Stimulated activated CD8-positive, alpha-beta memory T cell treated with anti-CD3 and anti-CD28 coated beads, Interleukin-2, amount 100 ng/mL, for 48 hours (primary cell): ENCODE measurements at regions not wholly inside any gene's neighbourhood (a gene's known extent, or its start where the extent isn't known, plus 50 kb on each side); places are given as distances from the start of the nearest gene placed in this dataset.

Experiments
- DNase-seq, 2 donors: peaks; one replicate each; pipeline ENCODE4 v3.0.0-alpha.2; 2020; ENCODE audit warnings: low read depth in 2 of 2

DNA sequence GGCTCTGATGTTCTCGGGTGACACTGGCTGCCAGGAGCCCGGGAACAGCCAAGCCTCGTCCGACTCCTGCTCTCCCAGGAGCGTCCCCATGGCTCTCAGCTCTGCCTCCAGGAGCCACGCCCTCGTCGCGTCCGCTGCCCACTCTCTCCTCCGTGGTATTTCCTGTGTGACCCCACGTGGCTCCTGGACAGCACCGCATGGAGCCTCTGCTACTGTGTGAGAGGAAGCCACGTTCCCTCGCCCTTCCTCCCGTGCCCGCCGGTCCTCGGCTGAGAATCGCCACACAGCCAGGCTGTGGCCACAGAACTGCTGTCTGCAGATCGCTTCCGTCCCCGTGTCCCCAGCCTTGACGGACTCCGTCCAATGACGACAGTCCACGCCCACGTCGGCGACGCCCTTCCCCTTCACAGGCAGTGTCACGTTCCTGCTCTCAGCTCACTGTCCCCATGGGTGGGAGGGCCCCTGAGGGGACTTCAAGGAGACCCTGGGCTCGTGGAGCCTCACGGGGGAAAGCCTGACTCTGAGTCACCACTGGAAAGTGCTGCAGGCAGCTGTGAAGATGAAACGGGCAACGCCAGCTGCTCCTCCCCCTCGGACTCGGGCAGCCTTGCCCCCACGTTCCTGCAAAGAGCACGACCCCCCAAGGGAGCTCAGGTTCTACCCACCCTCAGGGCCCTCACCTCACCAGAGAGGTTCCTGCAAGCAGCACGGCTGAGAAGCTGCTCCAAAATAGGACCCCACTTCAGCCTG lies 458.5 kb downstream of the BRD1 start:
- no peak for DNase-seq

DNA sequence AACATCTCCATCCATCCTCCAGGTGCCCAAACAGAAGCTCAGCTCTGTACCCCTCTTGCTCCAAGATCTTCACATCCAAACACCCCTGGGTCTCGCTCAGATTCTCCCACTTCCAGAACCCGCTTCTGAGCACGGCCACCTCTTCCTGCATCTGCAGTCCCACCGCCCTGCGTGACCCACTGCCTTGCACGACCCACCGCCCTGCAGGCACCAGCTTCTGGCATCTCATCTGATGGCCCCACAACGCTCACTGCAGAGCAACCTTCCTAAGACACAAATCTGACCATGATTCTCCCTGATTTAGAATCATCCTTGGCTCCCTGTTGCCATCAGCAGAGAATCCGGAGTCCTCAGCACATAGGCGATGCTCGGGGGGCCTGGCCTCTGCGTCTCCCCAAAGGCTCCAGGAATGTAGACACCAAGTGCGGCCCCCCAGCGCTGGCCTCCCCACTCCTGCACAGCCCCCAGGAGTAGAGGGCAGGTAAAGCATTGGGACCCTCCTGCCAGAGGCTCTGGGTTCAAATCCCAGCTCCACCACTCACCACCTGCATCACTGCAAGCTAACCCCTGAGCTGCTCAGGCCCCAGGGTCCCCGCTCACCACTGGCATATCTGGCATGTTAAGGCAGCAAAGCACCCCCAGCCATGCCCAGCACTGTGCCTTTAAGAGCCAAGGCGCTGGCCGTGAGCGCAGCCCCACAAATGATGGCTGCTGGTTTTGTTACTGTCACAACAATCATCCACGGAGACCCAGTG lies 459.3 kb downstream of the BRD1 start:
- DNase-seq: no peak

DNA sequence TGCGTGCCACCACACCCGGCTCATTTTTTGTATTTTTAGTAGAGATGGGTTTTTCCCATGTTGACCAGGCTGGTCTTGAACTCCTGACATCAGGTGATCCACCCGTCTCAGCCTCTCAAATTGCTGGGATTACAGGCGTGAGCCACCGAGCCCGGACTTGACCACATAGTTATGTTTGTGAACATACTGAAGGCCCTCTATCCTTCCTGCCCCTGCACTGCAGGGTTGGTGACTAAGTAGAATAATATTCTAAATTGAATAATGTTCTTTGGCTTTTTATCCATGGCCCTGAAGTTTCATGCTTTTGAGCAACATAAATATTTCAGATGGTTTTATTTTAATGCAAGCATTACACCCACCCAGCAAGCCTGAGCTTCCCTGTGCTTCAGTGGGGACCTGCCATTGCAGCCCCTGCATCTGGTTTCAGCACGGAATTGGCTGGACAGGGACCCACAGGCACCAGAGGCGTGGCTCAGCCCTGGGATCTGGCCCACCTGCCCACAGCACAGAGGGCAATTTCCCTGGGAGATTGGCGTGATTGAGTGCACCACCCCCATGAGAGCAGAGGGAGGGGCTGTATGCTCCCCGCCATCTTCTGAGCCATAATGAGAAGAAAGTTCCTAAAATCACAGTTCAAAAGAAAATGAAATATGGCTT lies 460.5 kb downstream of the BRD1 start:
- DNase-seq: no peak

DNA sequence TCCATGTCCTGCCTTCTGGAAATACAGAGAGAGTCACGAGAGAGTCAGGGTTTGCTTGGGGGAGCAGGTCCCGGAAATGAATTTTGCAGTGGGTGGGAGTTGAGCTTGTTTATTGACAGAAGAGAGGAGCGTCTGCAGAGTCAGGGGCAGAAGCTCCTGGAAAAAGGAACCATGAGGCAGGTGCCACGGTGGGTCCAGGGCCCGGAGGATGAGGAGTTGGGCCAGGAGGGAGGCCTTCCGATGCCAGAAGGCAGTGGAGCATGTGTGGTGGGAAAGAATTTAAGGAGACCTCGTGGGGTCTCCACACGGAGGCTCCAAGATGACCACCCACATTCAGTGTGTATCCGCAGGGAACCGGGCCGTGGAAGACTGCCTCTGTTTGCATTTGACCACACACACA lies 461.2 kb downstream of the BRD1 start:
- DNase-seq: no peak

DNA sequence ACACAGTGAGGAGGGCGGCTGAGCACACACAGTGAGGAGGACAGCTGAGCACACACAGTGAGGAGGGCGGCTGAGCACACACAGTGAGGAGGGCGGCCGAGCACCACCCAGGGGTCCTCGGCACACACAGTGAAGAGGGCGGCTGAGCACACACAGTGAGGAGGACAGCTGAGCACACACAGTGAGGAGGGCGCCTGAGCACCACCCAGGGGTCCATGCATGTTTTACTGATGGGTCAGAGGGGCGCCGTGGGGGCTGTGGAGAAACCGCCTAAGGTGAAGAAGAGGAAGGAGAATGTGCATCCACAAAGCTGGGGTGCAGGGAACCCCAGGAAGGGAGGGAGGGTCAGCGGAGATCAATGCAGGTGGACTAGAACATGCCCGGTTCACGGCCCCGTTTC lies 461.8 kb downstream of the BRD1 start:
- no peak for DNase-seq

DNA sequence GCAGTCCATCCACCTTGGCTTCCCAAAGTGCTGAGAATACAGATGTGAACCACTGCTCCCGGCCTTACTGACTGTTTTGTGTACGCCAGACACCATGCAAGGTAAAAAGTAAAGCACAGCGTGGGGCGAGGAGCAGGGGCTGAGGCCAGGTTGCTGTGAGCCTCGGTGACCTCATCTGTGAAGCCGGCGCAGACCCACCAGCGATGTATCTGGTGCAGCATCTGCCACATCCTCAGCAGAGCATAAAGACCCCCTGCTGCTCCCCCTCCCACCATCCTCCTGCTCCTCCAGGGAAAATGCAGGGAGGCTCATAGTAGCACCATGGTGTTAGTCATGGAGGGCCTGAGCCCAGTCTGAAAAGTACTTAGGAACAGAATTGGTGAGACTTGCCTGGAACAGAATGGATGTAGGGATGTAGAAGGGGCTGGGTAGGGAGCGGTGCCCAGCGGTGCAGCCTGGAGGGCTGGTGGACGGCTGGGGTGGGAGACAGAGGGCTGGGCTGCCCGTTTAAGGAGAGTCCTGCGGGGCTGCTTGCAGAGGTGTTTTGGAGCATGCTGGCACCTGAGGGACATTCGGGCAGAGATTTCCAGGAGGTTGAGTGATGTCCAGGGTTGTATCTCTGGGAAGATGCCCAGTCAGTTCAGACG lies 462.4 kb downstream of the BRD1 start:
- no peak for DNase-seq

DNA sequence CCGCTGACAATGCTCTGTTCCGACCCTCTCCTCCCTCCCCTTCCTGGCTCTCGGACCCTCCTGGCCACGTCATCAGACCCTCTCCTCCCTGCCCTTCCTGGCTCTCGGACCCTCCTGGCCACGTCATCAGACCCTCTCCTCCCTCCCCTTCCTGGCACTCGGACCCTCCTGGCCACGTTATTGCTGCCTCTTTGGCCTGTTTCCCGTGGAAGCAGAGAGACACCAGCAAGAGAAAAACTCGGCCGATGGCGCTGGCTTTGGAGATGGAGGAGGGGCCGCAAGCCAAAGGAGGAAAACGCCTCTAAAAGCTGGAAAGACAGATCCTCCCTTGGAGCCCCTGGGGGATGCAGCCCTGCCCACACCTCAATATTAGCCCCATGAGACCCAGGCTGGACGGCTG lies 463.3 kb downstream of the BRD1 start:
- no peak for DNase-seq

DNA sequence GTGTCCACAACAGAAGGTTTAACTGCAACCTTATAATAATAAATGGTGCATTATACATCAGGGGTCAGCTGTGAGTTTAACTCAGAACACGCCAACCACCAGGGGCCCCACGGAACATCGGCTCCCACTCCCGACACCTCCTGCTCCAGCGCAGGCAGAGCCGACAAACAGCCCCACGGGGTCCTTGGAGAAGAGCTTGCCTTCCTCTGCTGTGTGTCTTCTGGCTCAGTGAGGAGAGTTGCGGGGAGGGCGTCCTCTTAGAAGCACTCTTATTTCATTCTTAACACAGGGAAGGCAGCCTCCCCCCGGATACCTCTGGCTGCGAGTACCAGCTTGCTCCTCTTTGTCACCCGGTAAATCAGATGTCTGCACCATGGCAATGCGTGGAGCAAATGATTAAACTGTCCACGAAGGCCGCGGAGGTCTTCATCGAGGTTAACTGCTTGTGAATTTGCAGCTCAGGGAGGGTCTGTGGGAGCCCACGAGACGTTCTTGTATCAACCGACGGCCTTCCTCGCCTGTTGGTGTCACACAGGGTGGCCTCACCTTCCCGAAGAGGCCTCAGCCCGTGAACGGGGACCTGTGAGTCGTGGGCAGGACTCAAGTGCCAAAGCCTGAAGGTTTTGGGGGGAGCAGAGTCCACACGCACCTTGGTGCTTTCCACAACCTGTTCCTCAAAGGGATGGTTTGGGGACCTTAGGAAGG lies 464.0 kb downstream of the BRD1 start:
- no peak for DNase-seq

DNA sequence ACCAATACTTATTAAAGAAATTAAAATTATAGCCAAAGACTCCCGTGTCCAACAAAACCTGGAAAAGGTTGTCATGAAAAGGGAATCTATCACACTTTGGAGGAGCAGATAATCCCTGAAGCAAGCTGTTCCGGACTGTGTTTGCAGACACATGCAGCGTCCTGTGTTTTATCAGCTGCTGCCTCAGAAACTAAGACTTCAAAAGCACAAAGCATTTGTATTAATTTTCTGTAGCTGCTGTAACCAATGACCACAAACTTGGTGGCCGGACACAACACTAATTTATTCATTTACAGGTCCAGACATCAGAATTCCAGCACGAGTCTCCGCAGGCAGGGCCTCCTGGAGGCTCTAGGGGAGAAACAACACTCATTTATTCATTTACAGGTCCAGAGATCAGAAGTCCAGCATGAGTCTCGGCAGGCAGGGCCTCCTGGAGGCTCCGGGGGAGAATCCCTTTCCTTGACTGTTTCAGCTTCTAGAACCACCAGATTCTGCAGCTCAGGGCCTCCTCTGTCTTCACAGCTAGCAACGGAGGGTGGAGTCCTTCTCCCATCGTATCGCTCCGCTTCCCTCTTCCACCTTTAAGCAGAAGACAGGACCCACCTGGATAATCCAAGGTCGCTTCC lies 465.3 kb downstream of the BRD1 start:
- DNase-seq: no peak

DNA sequence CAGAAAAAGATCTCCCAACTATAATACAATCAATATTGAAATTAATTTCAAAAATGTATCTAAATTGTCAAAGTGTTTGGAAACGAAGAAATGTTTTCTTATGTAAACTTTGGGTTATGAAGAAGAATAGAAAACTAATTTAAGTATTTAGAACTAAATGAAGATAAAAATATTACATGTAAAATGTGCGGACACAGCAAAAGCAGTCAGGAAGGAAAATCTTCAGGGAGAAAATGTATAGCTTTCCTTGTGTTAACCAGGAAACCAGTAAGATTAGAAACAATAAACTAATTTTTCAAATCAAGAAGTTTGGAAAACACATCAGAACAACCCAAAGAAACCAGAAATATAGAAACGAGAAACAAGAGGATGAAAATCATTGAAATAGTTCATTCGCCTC lies 466.5 kb downstream of the BRD1 start:
- no peak for DNase-seq

DNA sequence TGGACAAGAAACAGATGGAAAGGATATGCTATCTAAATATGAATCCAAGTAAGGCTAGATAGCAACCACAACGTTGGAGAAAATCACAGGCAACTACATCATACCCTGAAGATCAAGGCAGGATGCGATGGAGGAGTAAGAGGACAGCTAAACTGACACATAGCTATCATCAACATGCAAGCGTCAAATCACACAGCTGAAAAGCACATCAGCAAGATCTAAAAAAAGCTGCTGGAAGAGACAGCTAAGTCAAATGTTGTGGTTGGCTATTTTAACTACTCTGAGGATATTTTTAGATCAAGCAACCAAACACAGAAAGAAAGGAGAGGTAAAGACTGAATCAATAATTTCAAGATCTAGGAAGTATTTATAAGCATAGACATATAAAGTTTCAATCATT lies 466.9 kb downstream of the BRD1 start:
- DNase-seq: no peak

DNA sequence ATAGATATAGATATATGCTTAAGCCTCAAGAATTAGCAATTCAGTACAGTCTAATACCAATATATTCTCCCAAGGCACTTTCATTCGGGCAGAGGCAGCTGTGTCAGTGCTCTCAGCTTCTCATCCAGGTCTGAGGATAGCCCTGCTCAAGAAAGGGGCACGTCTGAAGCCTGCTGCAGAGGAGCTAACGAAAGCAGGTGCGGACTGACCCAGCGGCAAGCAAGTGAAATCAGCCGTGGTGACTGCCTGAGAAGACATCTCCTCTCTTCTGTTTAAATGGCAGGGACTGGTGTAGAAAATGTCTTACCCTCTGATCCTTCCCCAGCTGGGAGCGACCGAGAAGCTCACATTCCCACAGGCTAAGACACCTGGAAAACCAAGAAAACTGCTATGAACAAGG lies 468.6 kb downstream of the BRD1 start:
- DNase-seq: no peak

DNA sequence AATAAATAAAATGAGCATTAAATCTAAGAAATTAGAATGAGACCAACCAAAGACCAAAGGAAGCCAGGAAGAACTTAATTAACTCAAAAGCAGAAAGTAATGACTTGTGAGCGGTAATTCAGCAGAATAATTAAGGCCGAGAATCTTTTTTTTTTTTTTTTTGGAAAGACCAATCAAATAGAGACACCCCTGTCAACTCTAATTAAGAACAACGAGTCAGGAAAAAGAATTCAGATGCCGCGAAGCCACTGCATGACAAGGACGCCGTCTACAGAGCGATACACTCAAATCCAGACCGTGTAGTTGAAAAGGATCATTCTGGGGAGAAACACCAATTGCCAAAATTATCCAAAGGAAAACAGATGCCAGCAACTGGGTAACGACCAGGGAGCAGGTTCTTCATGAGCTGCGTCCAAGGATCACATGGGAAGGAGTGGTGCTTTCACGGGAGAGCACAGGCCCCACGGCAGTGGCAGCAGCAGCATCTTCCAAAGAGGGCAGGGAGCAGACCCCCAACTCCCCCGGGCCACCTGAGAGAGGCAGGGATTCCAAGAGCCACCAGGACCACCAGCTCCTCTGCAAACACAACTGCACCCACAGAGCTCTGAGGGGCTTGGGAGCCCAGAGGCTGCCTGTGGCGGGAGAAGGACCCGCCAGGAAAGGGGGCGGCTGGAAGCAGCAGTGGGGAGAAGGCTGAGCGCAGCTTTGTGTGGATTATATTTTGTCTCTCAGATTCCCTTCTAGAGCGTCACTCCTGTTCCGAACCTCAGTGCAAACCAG lies 469.8 kb downstream of the BRD1 start:
- no peak for DNase-seq

DNA sequence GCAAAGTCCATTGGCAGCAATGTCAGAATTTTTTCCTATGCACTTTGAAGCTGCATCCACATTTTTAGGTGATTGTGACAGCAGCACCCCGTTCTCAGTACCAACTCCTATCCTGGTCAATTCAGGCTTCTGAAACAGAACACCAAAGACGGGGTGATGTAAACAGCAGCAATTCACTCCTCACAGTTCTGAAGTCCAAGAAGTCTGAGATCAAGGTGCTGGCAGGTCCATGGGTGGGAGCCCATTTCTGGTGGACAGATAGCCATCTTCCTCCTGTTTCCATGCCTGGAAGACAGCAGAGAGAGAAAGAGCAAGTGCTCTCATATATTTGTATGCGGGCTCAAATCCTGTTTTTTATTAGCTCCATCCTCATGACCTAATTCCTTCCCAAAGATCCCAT lies 471.2 kb downstream of the BRD1 start:
- DNase-seq: no peak

DNA sequence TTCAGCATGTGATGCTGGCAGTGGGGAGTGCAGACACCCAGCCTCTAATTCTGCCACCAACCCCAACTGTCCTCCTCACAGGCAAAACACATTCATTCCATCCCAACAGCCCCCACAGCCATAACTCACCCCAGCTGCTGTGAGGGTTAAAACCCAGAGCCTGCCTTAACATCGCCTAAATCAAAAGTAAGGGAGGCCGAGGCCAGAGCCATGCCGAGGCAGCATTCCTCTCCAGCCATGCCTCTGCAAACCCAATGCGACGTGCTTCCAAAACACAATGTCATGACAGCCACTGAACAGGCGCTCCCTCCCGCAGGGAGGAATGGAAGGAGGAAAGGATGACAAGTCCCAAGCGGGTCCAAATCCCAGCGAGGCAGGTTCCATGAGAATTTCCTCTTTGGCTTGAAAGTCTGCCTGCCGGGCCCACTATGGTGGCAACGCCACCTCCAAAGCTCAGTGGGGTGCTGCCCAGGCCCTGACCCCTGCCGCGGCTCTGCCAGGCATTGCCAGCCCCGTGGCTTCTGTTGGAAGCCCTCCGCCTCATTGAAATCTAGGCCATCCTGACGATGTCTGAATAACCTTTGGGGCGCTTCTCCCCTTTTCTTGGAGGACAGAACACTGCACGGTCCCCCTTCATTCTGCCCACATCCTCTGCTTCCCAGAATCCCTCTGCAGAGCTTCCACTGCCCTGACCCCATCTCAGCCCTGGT lies 472.3 kb downstream of the BRD1 start:
- DNase-seq: no peak

DNA sequence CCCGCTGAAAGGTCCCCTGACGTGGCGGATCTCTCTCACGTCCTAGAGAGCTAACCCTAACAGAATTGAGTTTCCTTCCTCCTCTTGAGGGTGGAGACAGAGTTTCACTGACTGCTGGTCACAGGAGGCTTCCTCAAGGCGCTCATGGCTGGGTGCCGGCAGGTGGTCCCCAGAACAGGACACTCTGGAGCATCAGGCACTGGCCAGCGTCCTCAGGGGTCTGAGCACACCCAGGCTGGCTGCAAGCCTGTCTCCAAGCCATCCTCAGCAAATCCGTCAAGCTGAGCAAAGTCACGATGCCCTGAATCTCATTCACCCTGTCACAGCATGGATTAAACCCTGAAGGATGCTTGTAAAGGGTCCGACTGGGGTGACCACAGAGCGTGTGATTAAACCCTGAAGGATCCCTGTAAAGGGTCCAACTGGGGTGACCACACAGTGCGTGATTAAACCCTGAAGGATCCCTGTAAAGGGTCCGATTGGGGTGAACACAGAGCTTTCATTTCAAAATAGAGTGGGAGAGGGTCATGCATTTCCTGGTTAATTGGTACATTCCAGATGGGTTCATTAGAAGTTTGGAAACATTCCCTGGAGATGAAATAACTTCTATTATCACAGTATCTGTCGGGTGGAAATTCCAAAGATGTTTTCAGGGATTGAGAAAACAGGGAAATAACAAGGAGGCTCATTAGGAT lies 473.0 kb downstream of the BRD1 start:
- no peak for DNase-seq

DNA sequence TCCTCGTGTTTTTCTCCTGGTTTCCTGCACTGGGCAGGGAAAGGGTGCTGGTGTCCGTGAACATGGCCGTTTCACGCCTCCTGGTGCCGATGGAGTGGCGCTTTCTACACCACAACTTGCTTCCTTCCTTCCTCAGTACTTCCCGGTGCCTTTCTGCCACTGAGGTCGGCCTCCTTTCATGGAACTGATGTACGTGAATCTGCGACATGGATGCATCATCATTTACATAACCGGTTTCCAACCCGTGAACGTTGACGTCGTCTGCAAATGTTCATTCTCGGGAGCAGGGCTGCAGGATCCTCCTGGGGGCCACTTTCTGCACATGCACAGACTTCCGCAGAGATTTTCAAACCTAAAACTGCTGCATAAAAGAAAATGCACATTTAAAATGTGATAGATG lies 474.4 kb downstream of the BRD1 start:
- no peak for DNase-seq

DNA sequence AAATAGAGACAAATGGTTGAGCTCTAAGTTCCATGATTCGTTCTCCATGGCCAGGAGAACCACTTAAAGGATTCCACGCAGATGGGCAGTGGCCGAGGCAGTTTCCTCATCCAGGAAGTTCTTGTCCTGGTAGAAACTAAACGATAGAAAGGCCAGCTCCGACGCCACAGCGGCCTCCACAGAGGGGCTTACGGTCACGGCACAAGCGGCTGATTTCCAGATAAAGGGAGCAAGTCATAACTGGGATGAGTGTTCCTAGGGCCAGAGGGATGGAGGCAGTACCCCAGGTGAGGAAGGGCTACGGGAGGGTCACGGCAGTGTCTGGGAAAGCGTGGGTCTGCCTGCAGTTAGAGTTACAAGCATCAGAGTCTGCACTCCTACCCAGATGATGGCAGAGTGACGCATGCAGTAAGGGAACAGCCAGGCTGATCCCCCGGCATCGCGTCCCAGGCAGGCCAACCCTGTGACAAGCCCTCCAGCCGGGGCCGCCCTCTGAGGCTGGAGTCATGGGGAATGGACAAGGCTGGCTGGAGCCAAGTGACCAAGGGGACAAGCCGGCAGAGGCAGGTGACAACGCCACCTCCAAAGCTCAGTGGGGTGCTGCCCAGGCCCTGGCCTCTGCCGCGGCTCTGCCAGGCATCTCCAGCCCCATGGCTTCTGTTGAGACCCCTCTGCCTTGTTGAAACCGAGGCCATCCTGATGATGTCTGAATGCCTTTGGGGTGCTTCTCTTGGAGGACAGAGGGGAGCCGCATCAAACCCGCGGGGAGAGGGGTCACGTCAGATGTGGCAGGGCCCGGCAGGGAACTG lies 475.1 kb downstream of the BRD1 start:
- no peak for DNase-seq
